K562 (cell line): ENCODE measurements at regions not wholly inside any gene's neighbourhood (a gene's known extent, or its start where the extent isn't known, plus 50 kb on each side); places are given as distances from the start of the nearest gene placed in this dataset.

ENCODE experiments used
- ATAC-seq: fragments of 200-7000 bp; cut with Tn5 transposase; 3 replicates; pipeline ENCODE4 v1.9.1; 2020; ENCODE audit warnings: moderate library complexity
- BruUV-seq: library from RNA; stranded (reverse); fragments of 400-500 nt; replicated peaks from 2 replicates; lab custom pipeline; 2021; lab: Mats Ljungman, UMichigan
- CTCF ChIA-PET: fragments of 300-600 bp; formaldehyde crosslinking; extraction: SDS; loops from one replicate; lab custom pipeline; 2021; ENCODE audit warnings: low intra/inter-chr PET ratio; lab: Yijun Ruan, JAX
- POLR2A ChIA-PET: fragments of 300-600, 350-650 bp; sonication (Branson Sonifier 250); formaldehyde crosslinking; extraction: SDS; loops from one replicate; lab custom pipeline; 2021; ENCODE audit warnings: antibody characterized with exemption, inconsistent platforms; lab: Yijun Ruan, JAX
- DNase-seq, 4 experiments: peaks; one replicate each; pipeline versions ENCODE4 v3.0.0 to v3.0.0-alpha.2; 2011 to 2018; ENCODE audit warnings: low spot score in 3 of 4, mixed read lengths in 3 of 4; ENCODE audit errors: extremely low read depth in 1 of 4
- FAIRE-seq: peaks from 2 replicates; lab custom pipeline; 2011; peaks lifted over from hg19 to GRCh38; lab: Jason Lieb, UNC
- H2AFZ ChIP-seq: 2 replicates; pipeline ENCODE4 v1.6.0; 2011; ENCODE audit warnings: low read depth, low read length, control low read depth, inconsistent platforms
- H3K27ac ChIP-seq: fragments of 200-600 bp; 3 replicates; pipeline ENCODE4 v1.8.0; 2011; ENCODE audit warnings: low read depth, mild to moderate bottlenecking, control low read depth, inconsistent platforms, low read length, moderate library complexity, mixed read lengths; ENCODE audit errors: extremely low read depth
- H3K27me3 ChIP-seq, 2 experiments: fragments of 300-600 bp in 1 of 2; 2 replicates in 1 of 2; 3 replicates in 1 of 2; pipeline versions ENCODE4 v1.6.0 to v1.8.0; 2011; ENCODE audit warnings: inconsistent platforms in 2 of 2, low read length in 2 of 2, mild to moderate bottlenecking in 1 of 2, mixed read lengths in 1 of 2, moderate library complexity in 1 of 2; ENCODE audit not compliant: control insufficient read depth in 2 of 2, insufficient read depth in 2 of 2
- H3K36me3 ChIP-seq: fragments of 300-600 bp; 3 replicates; pipeline ENCODE4 v1.8.0; 2011; ENCODE audit warnings: mild to moderate bottlenecking, low read length, inconsistent platforms; ENCODE audit not compliant: control insufficient read depth, insufficient read depth
- H3K4me1 ChIP-seq, 2 experiments: fragments of 200-600 bp in 1 of 2; replicated peaks in 1 of 2; 2 replicates in 1 of 2; 3 replicates in 1 of 2; pipeline versions ENCODE4 v1.5.1 to v1.8.0; 2011; ENCODE audit warnings: inconsistent platforms in 2 of 2, low read length in 2 of 2, mild to moderate bottlenecking in 1 of 2, mixed read lengths in 1 of 2, moderate library complexity in 1 of 2; ENCODE audit not compliant: control insufficient read depth in 2 of 2, insufficient read depth in 2 of 2
- H3K4me2 ChIP-seq: 2 replicates; pipeline ENCODE4 v1.6.1; 2011; ENCODE audit warnings: low read length, control low read depth, inconsistent platforms, mixed read lengths; ENCODE audit not compliant: insufficient read depth
- H3K4me3 ChIP-seq: fragments of 200-600 bp; sonication (generic), shearing (Covaris generic); 2 replicates; pipeline ENCODE4 v1.5.1; 2016; ENCODE audit warnings: control low read depth, inconsistent platforms
- H3K79me2 ChIP-seq: fragments of 200-600 bp; 3 replicates; pipeline ENCODE4 v1.8.0; 2011; ENCODE audit warnings: low read length, inconsistent platforms; ENCODE audit not compliant: control insufficient read depth, insufficient read depth
- H3K9ac ChIP-seq, 2 experiments: 2 replicates each; pipeline versions ENCODE4 v1.6.0 to v1.6.1; 2011; ENCODE audit warnings: low read depth in 2 of 2, low read length in 2 of 2, control low read depth in 1 of 2, inconsistent platforms in 1 of 2, mild to moderate bottlenecking in 1 of 2, mixed read lengths in 1 of 2; ENCODE audit not compliant: insufficient read depth in 1 of 2
- H3K9me1 ChIP-seq: one replicate; pipeline ENCODE4 v1.6.0; 2011; ENCODE audit warnings: inconsistent platforms, mild to moderate bottlenecking, low read length, moderate library complexity; ENCODE audit not compliant: control insufficient read depth, insufficient read depth
- H3K9me3 ChIP-seq: replicated peaks from 2 replicates; pipeline ENCODE4 v1.5.1; 2011; ENCODE audit warnings: low read depth, low read length, inconsistent platforms; ENCODE audit not compliant: control insufficient read depth, insufficient read depth
- H4K20me1 ChIP-seq: replicated peaks from 2 replicates; pipeline ENCODE4 v1.6.1; 2011; ENCODE audit warnings: low read length, inconsistent platforms, mixed read lengths; ENCODE audit not compliant: control insufficient read depth, insufficient read depth
- ARID1B ChIP-seq: fragments of 450-650 bp; IDR thresholded peaks from 2 replicates; pipeline ENCODE4 v1.6.1; 2016; ENCODE audit warnings: antibody characterized with exemption, mild to moderate bottlenecking, inconsistent platforms
- ATF1 ChIP-seq, 2 experiments: fragments of 450-650 bp in 1 of 2; IDR thresholded peaks; 2 replicates each; pipeline ENCODE4 v1.6.1; 2016; ENCODE audit warnings: missing compliant biosample characterization in 1 of 2, missing genetic modification characterization in 1 of 2
- CBX1 ChIP-seq: sonication (generic); IDR thresholded peaks from 2 replicates; pipeline ENCODE4 v1.6.1; 2016; ENCODE audit warnings: antibody characterized with exemption, low read depth, mild to moderate bottlenecking
- CEBPB ChIP-seq: fragments of 450-650 bp; IDR thresholded peaks from 2 replicates; pipeline ENCODE4 v1.6.1; 2016; ENCODE audit warnings: missing genetic modification characterization, missing compliant biosample characterization
- CTBP1 ChIP-seq: fragments of 450-650 bp; IDR thresholded peaks from 2 replicates; pipeline ENCODE4 v1.6.1; 2016; ENCODE audit warnings: borderline replicate concordance
- DMBX1 ChIP-seq: fragments of 250-450 bp; sonication (Bioruptor Pico); IDR thresholded peaks from 2 replicates; pipeline ENCODE4 v1.8.0; 2022; ENCODE audit warnings: inconsistent platforms, mild to moderate bottlenecking, moderate library complexity, borderline replicate concordance
- NFATC3 ChIP-seq: fragments of 450-650 bp; IDR thresholded peaks from 2 replicates; pipeline ENCODE4 v1.6.1; 2017; ENCODE audit warnings: mild to moderate bottlenecking
- NR3C1 ChIP-seq: sonication (generic); formaldehyde crosslinking; IDR thresholded peaks from 2 replicates; pipeline ENCODE4 v1.8.1; 2022; ENCODE audit warnings: missing genetic modification reagents
- OTX1 ChIP-seq: fragments of 450-650 bp; formaldehyde crosslinking; IDR thresholded peaks from 2 replicates; pipeline ENCODE4 v1.4.0; 2022; ENCODE audit warnings: mild to moderate bottlenecking
- PHB ChIP-seq: fragments of 250-450 bp; sonication (Bioruptor Pico); IDR thresholded peaks from 2 replicates; pipeline ENCODE4 v1.5.0; 2021
- POLR2AphosphoS2 ChIP-seq: IDR thresholded peaks from 2 replicates; pipeline ENCODE4 v1.6.1; 2012; ENCODE audit warnings: low read length, improper control_type of control experiment
- SMAD2 ChIP-seq: fragments of 150-350 bp; IDR thresholded peaks from 2 replicates; pipeline ENCODE4 v1.6.1; 2014; ENCODE audit warnings: low read depth, mild to moderate bottlenecking, low read length
- TCFL5 ChIP-seq: fragments of 250-450 bp; sonication (Bioruptor Pico); conservative IDR thresholded peaks from 2 replicates; pipeline ENCODE4 v1.6.1; 2021; ENCODE audit warnings: mild to moderate bottlenecking, moderate library complexity, matching md5 sums
- XRCC5 ChIP-seq: fragments of 200-400 bp; formaldehyde crosslinking; IDR thresholded peaks from 2 replicates; pipeline ENCODE4 v1.6.1; 2017; ENCODE audit warnings: low read depth, mild to moderate bottlenecking, low read length
- ZNF175 ChIP-seq: fragments of 200-800 bp; sonication (Bioruptor generic); IDR thresholded peaks from 2 replicates; pipeline ENCODE4 v1.6.1; 2016; ENCODE audit warnings: low read depth, mild to moderate bottlenecking, missing genetic modification characterization, missing compliant biosample characterization
- WGBS: fragments of 100-300 bp; shearing (Covaris generic); methylation state at CpG from one replicate; pipeline ENCODE4 v1.1.6; 2016; ENCODE audit warnings: low coverage, mixed read lengths; ENCODE audit not compliant: insufficient coverage; ENCODE audit errors: missing lambda C conversion rate; 5-methylcytosine and 5-hydroxymethylcytosine counted together
- in situ Hi-C: fragments of 300-500 bp; cut with MboI; formaldehyde crosslinking; loops from 4 replicates; pipeline ENCODE4 v1.15.0; 2018; ENCODE audit warnings: inconsistent platforms, mixed read lengths
- intact Hi-C: fragments of 100-400 bp; cut with micrococcal nuclease; formaldehyde crosslinking; loops from 2 replicates; pipeline ENCODE4 v1.14.2; 2022
- TF ChIP-seq, protein P1 (sequence below): fragments of 250-450 bp; sonication (Bioruptor Pico); IDR thresholded peaks from 2 replicates; pipeline ENCODE4 v1.8.0; 2021; ENCODE audit warnings: borderline replicate concordance, mild to moderate bottlenecking, moderate library complexity; ENCODE audit not compliant: poor library complexity, severe bottlenecking

DNA sequence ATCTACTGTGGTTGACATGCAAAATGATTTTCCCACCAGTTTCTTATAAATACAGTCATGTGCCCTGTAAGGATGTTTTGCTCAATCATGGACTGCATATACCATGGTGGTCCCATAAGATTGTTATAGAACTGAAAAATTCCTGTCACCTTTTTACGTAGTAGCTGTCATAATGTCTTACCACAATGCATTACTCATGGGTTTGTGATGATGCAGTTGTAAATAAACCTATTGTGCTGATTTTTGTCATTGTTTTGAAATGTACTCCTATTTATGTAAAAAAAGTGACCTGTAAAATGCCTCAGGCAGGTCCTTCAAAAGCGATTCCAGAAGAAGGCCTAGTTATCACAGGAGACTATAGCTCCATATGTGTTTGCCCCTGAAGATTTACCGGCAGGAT, 695.4 kb upstream of the KIF2B start:
- DNase-seq (no peak), FAIRE-seq (no peak), ATAC-seq (no peak)
- Histone ChIP-seq H3K9me3 (no peaks in the 10 kb centered on the region; the same call in 1 of the 2 replicates), H3K36me3 (no peaks in the 10 kb centered on the region), H3K9ac (no peak overlapping the region), H3K79me2 (no peaks in the 10 kb centered on the region), H4K20me1 (no peaks in the 10 kb centered on the region), H3K9me1 (no peaks in the 10 kb centered on the region), H2AFZ (no peak overlapping the region), H3K27ac (no peak overlapping the region), H3K27me3 (no peaks in the 10 kb centered on the region), H3K4me1 (no peaks in the 10 kb centered on the region), H3K4me3 (no peak overlapping the region), H3K4me2 (no peak overlapping the region)
- ChIA-PET POLR2A (no interaction called here), CTCF (no interaction called here)
- intact Hi-C loops: no loop called here
- TF ChIP-seq POLR2AphosphoS2 (no peak), NFATC3 (no peak), SMAD2 (no peak), CTBP1 (no peak), ATF1 (CRISPR knock-in tag; IDR thresholded peaks at IDR 0.05) (no peak), ATF1 (tag; IDR thresholded peaks at IDR 0.05) (no peak), TCFL5 (CRISPR knock-in tag) (no peak), ARID1B (no peak), NR3C1 (CRISPR knock-in tag) (no peak), DMBX1 (CRISPR knock-in tag) (no peak), CEBPB (tag) (no peak), PHB (CRISPR knock-in tag) (no peak), ZNF175 (CRISPR knock-in tag) (no peak), XRCC5 (no peak), CBX1 (no peak), OTX1 (no peak)
- TF ChIP-seq, protein P1, sequence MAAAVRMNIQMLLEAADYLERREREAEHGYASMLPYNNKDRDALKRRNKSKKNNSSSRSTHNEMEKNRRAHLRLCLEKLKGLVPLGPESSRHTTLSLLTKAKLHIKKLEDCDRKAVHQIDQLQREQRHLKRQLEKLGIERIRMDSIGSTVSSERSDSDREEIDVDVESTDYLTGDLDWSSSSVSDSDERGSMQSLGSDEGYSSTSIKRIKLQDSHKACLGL: no peak
- in situ Hi-C loops: no loop called here
- 0% methylated on average over 3 of the region's 3 CpGs for WGBS
- BruUV-seq: no TSS peak
